GM23338 (cell line): ENCODE measurements at regions not wholly inside any gene's neighbourhood (a gene's known extent, or its start where the extent isn't known, plus 50 kb on each side); places are given as distances from the start of the nearest gene placed in this dataset.

Source experiments
- EZH2 ChIP-seq: fragments of 200-600 bp; sonication (generic); IDR thresholded peaks from one replicate; pipeline ENCODE4 v1.8.0; 2017; ENCODE audit warnings: antibody characterized with exemption, mild to moderate bottlenecking, low read depth; ENCODE audit not compliant: unreplicated experiment
- EZH2phosphoT487 ChIP-seq: fragments of 200-600 bp; sonication (generic); IDR thresholded peaks from one replicate; pipeline ENCODE4 v1.8.1; 2018; ENCODE audit warnings: antibody characterized with exemption; ENCODE audit not compliant: unreplicated experiment
- TF ChIP-seq, protein P1 (sequence below), 2 experiments: fragments of 200-600 bp in 1 of 2; sonication (generic) in 1 of 2; conservative IDR thresholded peaks; 2 replicates each; pipeline versions ENCODE4 v1.5.1 to v1.6.1; 2016 to 2017; ENCODE audit warnings: antibody characterized with exemption in 2 of 2, low read depth in 2 of 2, mild to moderate bottlenecking in 2 of 2, moderate library complexity in 1 of 2
- TF ChIP-seq, protein P2 (sequence below): IDR thresholded peaks from one replicate; pipeline ENCODE4 v1.6.1; 2018; ENCODE audit warnings: antibody characterized with exemption; ENCODE audit not compliant: unreplicated experiment

DNA sequence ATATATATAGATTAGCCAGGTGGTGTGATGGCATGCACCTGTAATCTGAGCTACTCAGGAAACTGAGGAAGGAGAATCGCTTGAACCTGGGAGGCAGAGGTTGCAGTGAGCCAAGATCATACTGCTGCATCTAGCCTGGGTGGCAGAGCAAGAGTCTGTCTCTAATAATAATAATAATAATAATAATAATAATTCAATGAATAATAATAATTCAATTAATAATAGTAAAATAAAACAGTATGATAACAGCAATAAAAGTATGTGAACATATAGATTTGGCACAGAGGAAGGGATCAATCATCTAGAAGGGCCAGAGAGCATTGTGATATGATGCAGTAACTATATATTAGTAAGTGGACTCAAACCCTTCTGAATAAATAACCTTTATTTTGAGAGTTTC is 314.5 kb upstream of the COL8A1 start:
- TF ChIP-seq, protein P1, sequence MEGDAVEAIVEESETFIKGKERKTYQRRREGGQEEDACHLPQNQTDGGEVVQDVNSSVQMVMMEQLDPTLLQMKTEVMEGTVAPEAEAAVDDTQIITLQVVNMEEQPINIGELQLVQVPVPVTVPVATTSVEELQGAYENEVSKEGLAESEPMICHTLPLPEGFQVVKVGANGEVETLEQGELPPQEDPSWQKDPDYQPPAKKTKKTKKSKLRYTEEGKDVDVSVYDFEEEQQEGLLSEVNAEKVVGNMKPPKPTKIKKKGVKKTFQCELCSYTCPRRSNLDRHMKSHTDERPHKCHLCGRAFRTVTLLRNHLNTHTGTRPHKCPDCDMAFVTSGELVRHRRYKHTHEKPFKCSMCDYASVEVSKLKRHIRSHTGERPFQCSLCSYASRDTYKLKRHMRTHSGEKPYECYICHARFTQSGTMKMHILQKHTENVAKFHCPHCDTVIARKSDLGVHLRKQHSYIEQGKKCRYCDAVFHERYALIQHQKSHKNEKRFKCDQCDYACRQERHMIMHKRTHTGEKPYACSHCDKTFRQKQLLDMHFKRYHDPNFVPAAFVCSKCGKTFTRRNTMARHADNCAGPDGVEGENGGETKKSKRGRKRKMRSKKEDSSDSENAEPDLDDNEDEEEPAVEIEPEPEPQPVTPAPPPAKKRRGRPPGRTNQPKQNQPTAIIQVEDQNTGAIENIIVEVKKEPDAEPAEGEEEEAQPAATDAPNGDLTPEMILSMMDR (conservative IDR thresholded peaks at IDR 0.05; ENCODE audit: low read depth in 2 of 2) = no peak
- TF ChIP-seq, protein P2, sequence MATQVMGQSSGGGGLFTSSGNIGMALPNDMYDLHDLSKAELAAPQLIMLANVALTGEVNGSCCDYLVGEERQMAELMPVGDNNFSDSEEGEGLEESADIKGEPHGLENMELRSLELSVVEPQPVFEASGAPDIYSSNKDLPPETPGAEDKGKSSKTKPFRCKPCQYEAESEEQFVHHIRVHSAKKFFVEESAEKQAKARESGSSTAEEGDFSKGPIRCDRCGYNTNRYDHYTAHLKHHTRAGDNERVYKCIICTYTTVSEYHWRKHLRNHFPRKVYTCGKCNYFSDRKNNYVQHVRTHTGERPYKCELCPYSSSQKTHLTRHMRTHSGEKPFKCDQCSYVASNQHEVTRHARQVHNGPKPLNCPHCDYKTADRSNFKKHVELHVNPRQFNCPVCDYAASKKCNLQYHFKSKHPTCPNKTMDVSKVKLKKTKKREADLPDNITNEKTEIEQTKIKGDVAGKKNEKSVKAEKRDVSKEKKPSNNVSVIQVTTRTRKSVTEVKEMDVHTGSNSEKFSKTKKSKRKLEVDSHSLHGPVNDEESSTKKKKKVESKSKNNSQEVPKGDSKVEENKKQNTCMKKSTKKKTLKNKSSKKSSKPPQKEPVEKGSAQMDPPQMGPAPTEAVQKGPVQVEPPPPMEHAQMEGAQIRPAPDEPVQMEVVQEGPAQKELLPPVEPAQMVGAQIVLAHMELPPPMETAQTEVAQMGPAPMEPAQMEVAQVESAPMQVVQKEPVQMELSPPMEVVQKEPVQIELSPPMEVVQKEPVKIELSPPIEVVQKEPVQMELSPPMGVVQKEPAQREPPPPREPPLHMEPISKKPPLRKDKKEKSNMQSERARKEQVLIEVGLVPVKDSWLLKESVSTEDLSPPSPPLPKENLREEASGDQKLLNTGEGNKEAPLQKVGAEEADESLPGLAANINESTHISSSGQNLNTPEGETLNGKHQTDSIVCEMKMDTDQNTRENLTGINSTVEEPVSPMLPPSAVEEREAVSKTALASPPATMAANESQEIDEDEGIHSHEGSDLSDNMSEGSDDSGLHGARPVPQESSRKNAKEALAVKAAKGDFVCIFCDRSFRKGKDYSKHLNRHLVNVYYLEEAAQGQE = no peak
- TF ChIP-seq EZH2 (no peak), EZH2phosphoT487 (no peak)
